SK-N-SH treated with all-trans-retinoic acid at 6 μM for 48 hours (cell line): ENCODE measurements at regions not wholly inside any gene's neighbourhood (a gene's known extent, or its start where the extent isn't known, plus 50 kb on each side); places are given as distances from the start of the nearest gene placed in this dataset.

Experiments
- ARNTL ChIP-seq: fragments of 450-650 bp; formaldehyde crosslinking; IDR thresholded peaks from 2 replicates; pipeline ENCODE4 v1.5.0; 2020; ENCODE audit warnings: low read depth, mild to moderate bottlenecking, moderate library complexity, borderline replicate concordance
- CSDC2 ChIP-seq: fragments of 250-450 bp; sonication (Bioruptor Pico); IDR thresholded peaks from 2 replicates; pipeline ENCODE4 v1.5.0; 2020; ENCODE audit warnings: mild to moderate bottlenecking, moderate library complexity
- GLIS3 ChIP-seq: fragments of 250-450 bp; sonication (Bioruptor Pico); IDR thresholded peaks from 2 replicates; pipeline ENCODE4 v1.5.0; 2020; ENCODE audit warnings: mild to moderate bottlenecking, moderate library complexity
- ISL1 ChIP-seq: fragments of 250-450 bp; sonication (Bioruptor Pico); IDR thresholded peaks from 2 replicates; pipeline ENCODE4 v2.1.2; 2022; ENCODE audit warnings: mild to moderate bottlenecking, moderate library complexity
- TCF4 ChIP-seq: fragments of 250-450 bp; sonication (Bioruptor Pico); IDR thresholded peaks from 2 replicates; pipeline ENCODE4 v1.8.0; 2021; ENCODE audit warnings: mild to moderate bottlenecking, moderate library complexity, borderline replicate concordance
- TOX ChIP-seq: fragments of 250-450 bp; sonication (Bioruptor Pico); IDR thresholded peaks from 2 replicates; pipeline ENCODE4 v1.8.0; 2021; ENCODE audit warnings: mild to moderate bottlenecking, moderate library complexity, borderline replicate concordance
- ZNF70 ChIP-seq: fragments of 450-650 bp; formaldehyde crosslinking; IDR thresholded peaks from 2 replicates; pipeline ENCODE4 v1.5.0; 2020; ENCODE audit warnings: mild to moderate bottlenecking, moderate library complexity
- TF ChIP-seq, protein P1 (sequence below): fragments of 250-450 bp; sonication (Bioruptor Pico); IDR thresholded peaks from 2 replicates; pipeline ENCODE4 v1.5.0; 2020; ENCODE audit warnings: mild to moderate bottlenecking, moderate library complexity

- no peak for TF ChIP-seq ISL1 (CRISPR knock-in tag)
- no peak for TF ChIP-seq CSDC2 (CRISPR knock-in tag)
- TF ChIP-seq ZNF70 (CRISPR knock-in tag): no peak
- no peak for TF ChIP-seq ARNTL
- no peak for TF ChIP-seq TCF4 (CRISPR knock-in tag)
- TF ChIP-seq TOX (CRISPR knock-in tag): no peak
- TF ChIP-seq, protein P1, sequence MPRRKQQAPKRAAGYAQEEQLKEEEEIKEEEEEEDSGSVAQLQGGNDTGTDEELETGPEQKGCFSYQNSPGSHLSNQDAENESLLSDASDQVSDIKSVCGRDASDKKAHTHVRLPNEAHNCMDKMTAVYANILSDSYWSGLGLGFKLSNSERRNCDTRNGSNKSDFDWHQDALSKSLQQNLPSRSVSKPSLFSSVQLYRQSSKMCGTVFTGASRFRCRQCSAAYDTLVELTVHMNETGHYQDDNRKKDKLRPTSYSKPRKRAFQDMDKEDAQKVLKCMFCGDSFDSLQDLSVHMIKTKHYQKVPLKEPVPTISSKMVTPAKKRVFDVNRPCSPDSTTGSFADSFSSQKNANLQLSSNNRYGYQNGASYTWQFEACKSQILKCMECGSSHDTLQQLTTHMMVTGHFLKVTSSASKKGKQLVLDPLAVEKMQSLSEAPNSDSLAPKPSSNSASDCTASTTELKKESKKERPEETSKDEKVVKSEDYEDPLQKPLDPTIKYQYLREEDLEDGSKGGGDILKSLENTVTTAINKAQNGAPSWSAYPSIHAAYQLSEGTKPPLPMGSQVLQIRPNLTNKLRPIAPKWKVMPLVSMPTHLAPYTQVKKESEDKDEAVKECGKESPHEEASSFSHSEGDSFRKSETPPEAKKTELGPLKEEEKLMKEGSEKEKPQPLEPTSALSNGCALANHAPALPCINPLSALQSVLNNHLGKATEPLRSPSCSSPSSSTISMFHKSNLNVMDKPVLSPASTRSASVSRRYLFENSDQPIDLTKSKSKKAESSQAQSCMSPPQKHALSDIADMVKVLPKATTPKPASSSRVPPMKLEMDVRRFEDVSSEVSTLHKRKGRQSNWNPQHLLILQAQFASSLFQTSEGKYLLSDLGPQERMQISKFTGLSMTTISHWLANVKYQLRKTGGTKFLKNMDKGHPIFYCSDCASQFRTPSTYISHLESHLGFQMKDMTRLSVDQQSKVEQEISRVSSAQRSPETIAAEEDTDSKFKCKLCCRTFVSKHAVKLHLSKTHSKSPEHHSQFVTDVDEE: no peak
- TF ChIP-seq GLIS3 (CRISPR knock-in tag): no peak
Measured at GRCh38 chr10:2121929-2122328, 384.6 kb upstream of the ADARB2 start.
